Prostate gland (tissue), 2 donors: ENCODE measurements at regions not wholly inside any gene's neighbourhood (a gene's known extent, or its start where the extent isn't known, plus 50 kb on each side); places are given as distances from the start of the nearest gene placed in this dataset.

Experiments
- POLR2A ChIP-seq: fragments of 450-650 bp; IDR thresholded peaks from one replicate; pipeline ENCODE4 v1.6.1; 2016; ENCODE audit warnings: antibody characterized with exemption, mild to moderate bottlenecking
- POLR2AphosphoS5 ChIP-seq: sonication (generic); formaldehyde crosslinking; IDR thresholded peaks from one replicate; pipeline ENCODE4 v1.6.1; 2017; ENCODE audit warnings: antibody characterized with exemption
- TF ChIP-seq, protein P1 (sequence below), 4 experiments: fragments of 200-600 bp in 2 of 4; fragments of 450-650 bp in 2 of 4; sonication (generic) in 2 of 4; IDR thresholded peaks; 1 replicate in 3 of 4; 2 replicates in 1 of 4; pipeline ENCODE4 v1.5.1; 2016 to 2019; ENCODE audit warnings: antibody characterized with exemption in 4 of 4, mild to moderate bottlenecking in 2 of 4, moderate library complexity in 2 of 4

DNA sequence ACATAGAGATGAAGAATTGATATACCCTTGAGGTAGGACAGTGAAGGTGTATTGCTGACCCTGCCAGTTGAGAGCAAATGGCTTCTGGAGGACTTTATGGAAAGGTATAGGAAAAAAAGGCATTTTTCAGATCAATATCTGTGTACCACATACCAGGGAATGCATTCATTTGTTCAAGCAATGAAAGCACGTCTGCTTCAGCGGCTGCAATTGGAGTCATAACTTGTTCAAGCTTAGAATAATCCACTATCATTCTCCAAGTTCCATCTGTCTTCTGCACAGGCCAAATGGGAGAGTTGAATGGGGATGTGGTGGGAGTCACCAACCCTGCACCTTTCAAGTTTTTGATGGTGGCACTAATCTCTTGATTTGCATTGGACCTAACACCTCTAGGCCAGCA, 249.6 kb upstream of the PTER start:
- no peak for TF ChIP-seq POLR2AphosphoS5
- TF ChIP-seq, protein P1, sequence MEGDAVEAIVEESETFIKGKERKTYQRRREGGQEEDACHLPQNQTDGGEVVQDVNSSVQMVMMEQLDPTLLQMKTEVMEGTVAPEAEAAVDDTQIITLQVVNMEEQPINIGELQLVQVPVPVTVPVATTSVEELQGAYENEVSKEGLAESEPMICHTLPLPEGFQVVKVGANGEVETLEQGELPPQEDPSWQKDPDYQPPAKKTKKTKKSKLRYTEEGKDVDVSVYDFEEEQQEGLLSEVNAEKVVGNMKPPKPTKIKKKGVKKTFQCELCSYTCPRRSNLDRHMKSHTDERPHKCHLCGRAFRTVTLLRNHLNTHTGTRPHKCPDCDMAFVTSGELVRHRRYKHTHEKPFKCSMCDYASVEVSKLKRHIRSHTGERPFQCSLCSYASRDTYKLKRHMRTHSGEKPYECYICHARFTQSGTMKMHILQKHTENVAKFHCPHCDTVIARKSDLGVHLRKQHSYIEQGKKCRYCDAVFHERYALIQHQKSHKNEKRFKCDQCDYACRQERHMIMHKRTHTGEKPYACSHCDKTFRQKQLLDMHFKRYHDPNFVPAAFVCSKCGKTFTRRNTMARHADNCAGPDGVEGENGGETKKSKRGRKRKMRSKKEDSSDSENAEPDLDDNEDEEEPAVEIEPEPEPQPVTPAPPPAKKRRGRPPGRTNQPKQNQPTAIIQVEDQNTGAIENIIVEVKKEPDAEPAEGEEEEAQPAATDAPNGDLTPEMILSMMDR (IDR thresholded peaks at IDR 0.05): no peak
- TF ChIP-seq POLR2A: no peak
